HEK293 (cell line): ENCODE measurements at regions not wholly inside any gene's neighbourhood (a gene's known extent, or its start where the extent isn't known, plus 50 kb on each side); places are given as distances from the start of the nearest gene placed in this dataset.

Experiments
- CTCF ChIA-PET: fragments of 350-600 bp; formaldehyde crosslinking; extraction: SDS; loops from one replicate; lab custom pipeline; 2021; ENCODE audit warnings: antibody characterized with exemption; lab: Yijun Ruan, JAX
- POLR2A ChIA-PET: fragments of 300-600 bp; formaldehyde crosslinking; extraction: SDS; loops from one replicate; lab custom pipeline; 2020; ENCODE audit warnings: antibody characterized with exemption, inconsistent platforms; lab: Yijun Ruan, JAX
- H3K27ac ChIP-seq: fragments of 200-500 bp; sonication (Bioruptor generic); 2 replicates; pipeline ENCODE4 v1.5.1; 2014; ENCODE audit warnings: low read depth, low read length, control low read depth, inconsistent platforms; ENCODE audit errors: extremely low read depth
- H3K36me3 ChIP-seq, 2 experiments: fragments of 200-500 bp in 1 of 2; sonication (Bioruptor generic) in 1 of 2; 1 replicate in 1 of 2; 2 replicates in 1 of 2; pipeline ENCODE4 v1.5.1; 2014 to 2017; ENCODE audit warnings: inconsistent platforms in 2 of 2, low read length in 2 of 2; ENCODE audit not compliant: control insufficient read depth in 2 of 2, insufficient read depth in 1 of 2
- H3K4me1 ChIP-seq: fragments of 200-500 bp; sonication (Bioruptor generic); 2 replicates; pipeline ENCODE4 v1.5.1; 2014; ENCODE audit warnings: mild to moderate bottlenecking, low read length, inconsistent platforms; ENCODE audit not compliant: control insufficient read depth, insufficient read depth
- H3K4me3 ChIP-seq: 2 replicates; pipeline ENCODE4 v1.5.1; 2011; ENCODE audit warnings: low read depth, mild to moderate bottlenecking, control low read depth, low read length, moderate library complexity
- H3K9me3 ChIP-seq: fragments of 200-500 bp; sonication (Bioruptor generic); 2 replicates; pipeline ENCODE4 v1.5.1; 2014; ENCODE audit warnings: low read depth, low read length, inconsistent platforms; ENCODE audit not compliant: control insufficient read depth, insufficient read depth
- SALL2 ChIP-seq: fragments of 450-650 bp; formaldehyde crosslinking; IDR thresholded peaks from 2 replicates; pipeline ENCODE4 v1.5.0; 2017; ENCODE audit warnings: missing biosample characterization, mild to moderate bottlenecking, missing genetic modification characterization, borderline replicate concordance
- TSHZ1 ChIP-seq: fragments of 450-650 bp; formaldehyde crosslinking; IDR thresholded peaks from 2 replicates; pipeline ENCODE4 v1.5.1; 2016; ENCODE audit warnings: missing biosample characterization, missing genetic modification characterization, borderline replicate concordance
- ZNF114 ChIP-seq: fragments of 450-650 bp; formaldehyde crosslinking; IDR thresholded peaks from 2 replicates; pipeline ENCODE4 v1.5.0; 2017; ENCODE audit warnings: missing biosample characterization, missing genetic modification characterization
- ZNF174 ChIP-seq: fragments of 450-650 bp; formaldehyde crosslinking; IDR thresholded peaks from 2 replicates; pipeline ENCODE4 v1.5.0; 2017; ENCODE audit warnings: missing biosample characterization, mild to moderate bottlenecking, missing genetic modification characterization
- ZNF184 ChIP-seq: fragments of 450-650 bp; IDR thresholded peaks from 2 replicates; pipeline ENCODE4 v1.5.1; 2018; ENCODE audit warnings: missing biosample characterization, mild to moderate bottlenecking, missing genetic modification characterization
- ZNF23 ChIP-seq: fragments of 450-650 bp; formaldehyde crosslinking; IDR thresholded peaks from 2 replicates; pipeline ENCODE4 v1.5.1; 2016; ENCODE audit warnings: missing biosample characterization, missing genetic modification characterization, borderline replicate concordance
- ZNF248 ChIP-seq: fragments of 450-650 bp; formaldehyde crosslinking; IDR thresholded peaks from 2 replicates; pipeline ENCODE4 v1.5.1; 2017; ENCODE audit warnings: missing biosample characterization, missing genetic modification characterization
- ZNF311 ChIP-seq: fragments of 450-650 bp; formaldehyde crosslinking; IDR thresholded peaks from 2 replicates; pipeline ENCODE4 v1.5.1; 2017; ENCODE audit warnings: missing biosample characterization, missing genetic modification characterization, borderline replicate concordance
- ZNF366 ChIP-seq: fragments of 450-650 bp; formaldehyde crosslinking; conservative IDR thresholded peaks from 2 replicates; pipeline ENCODE4 v1.5.1; 2016; ENCODE audit warnings: missing biosample characterization, missing genetic modification characterization
- ZNF473 ChIP-seq: fragments of 450-650 bp; formaldehyde crosslinking; IDR thresholded peaks from 2 replicates; pipeline ENCODE4 v1.5.1; 2017; ENCODE audit warnings: missing biosample characterization, missing genetic modification characterization
- ZNF48 ChIP-seq: fragments of 450-650 bp; formaldehyde crosslinking; IDR thresholded peaks from 2 replicates; pipeline ENCODE4 v1.5.1; 2016; ENCODE audit warnings: missing biosample characterization, missing genetic modification characterization
- ZNF501 ChIP-seq: fragments of 450-650 bp; formaldehyde crosslinking; IDR thresholded peaks from 2 replicates; pipeline ENCODE4 v1.5.1; 2016; ENCODE audit warnings: missing biosample characterization, missing genetic modification characterization
- ZNF585B ChIP-seq: fragments of 450-650 bp; formaldehyde crosslinking; IDR thresholded peaks from 2 replicates; pipeline ENCODE4 v1.5.1; 2016; ENCODE audit warnings: missing biosample characterization, missing genetic modification characterization
- ZNF623 ChIP-seq: fragments of 450-650 bp; formaldehyde crosslinking; IDR thresholded peaks from 2 replicates; pipeline ENCODE4 v1.5.1; 2016; ENCODE audit warnings: missing biosample characterization, missing genetic modification characterization
- ZNF626 ChIP-seq: fragments of 450-650 bp; sonication (Bioruptor Pico); formaldehyde crosslinking; IDR thresholded peaks from 2 replicates; pipeline ENCODE4 v1.5.1; 2018; ENCODE audit warnings: missing biosample characterization, missing genetic modification characterization, inconsistent platforms
- TF ChIP-seq, protein P1 (sequence below): fragments of 450-650 bp; formaldehyde crosslinking; IDR thresholded peaks from 2 replicates; pipeline ENCODE4 v1.5.1; 2016; ENCODE audit warnings: missing biosample characterization, missing genetic modification characterization
- TF ChIP-seq, protein P2 (sequence below): fragments of 450-650 bp; formaldehyde crosslinking; IDR thresholded peaks from 2 replicates; pipeline ENCODE4 v1.5.1; 2017; ENCODE audit warnings: missing biosample characterization, mild to moderate bottlenecking, missing genetic modification characterization, moderate library complexity

DNA sequence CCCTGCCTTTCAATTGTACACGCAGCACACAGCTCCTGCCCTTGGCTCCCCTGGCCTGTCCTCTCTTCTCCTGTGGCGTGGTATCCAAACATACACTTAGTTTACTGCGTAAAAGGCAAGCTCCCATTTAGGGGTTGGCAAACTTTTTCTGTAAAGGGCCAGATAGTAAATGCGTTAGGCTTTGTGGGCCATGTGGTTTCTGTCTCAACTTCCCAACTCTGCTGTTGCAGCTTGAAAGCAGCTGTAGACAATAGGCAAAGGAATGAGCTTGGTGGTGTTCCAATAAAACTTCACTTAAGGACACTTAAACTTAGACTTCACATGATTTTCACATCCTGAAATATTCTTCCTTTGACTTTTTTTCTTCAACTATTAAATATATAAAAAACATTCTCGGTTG is 63.3 kb downstream of the RHOU start:
- H3K36me3 ChIP-seq = no peaks in the 10 kb centered on the region
- CTCF ChIA-PET = interaction anchor here (0.5 to 1.3 kb wide), 5 partner anchors 20 to 299 kb away, joined by 3 to 6 read pairs (median 3); no protein-coding TSS in a partner anchor
- H3K4me1 ChIP-seq = peaks cover 8% of the 10 kb centered on the region
- no peaks in the 10 kb centered on the region for H3K9me3 ChIP-seq
- TF ChIP-seq ZNF23 (tag by site-specific recombination) = no peak
- TF ChIP-seq ZNF585B (tag by site-specific recombination) = no peak
- TF ChIP-seq, all 188 proteins: peak for 0
- H3K27ac ChIP-seq = no peak overlapping the region
- H3K4me3 ChIP-seq = no peak overlapping the region
- POLR2A ChIA-PET = interaction anchor here (0.9 to 1.5 kb wide), 2 partner anchors 9 to 17 kb away, joined by 3 read pairs; no protein-coding TSS in a partner anchor

GRCh38 chr1:228799924-228800323 is 64.6 kb downstream of the RHOU start:
- POLR2A ChIA-PET = interaction anchor here (1.1 kb wide), 1 partner anchor 49 kb away, joined by 3 read pairs; no protein-coding TSS in a partner anchor

More at GRCh38 chr1:228799924-228800323, 64.6 kb downstream of the RHOU start:
- TF ChIP-seq, protein P1, sequence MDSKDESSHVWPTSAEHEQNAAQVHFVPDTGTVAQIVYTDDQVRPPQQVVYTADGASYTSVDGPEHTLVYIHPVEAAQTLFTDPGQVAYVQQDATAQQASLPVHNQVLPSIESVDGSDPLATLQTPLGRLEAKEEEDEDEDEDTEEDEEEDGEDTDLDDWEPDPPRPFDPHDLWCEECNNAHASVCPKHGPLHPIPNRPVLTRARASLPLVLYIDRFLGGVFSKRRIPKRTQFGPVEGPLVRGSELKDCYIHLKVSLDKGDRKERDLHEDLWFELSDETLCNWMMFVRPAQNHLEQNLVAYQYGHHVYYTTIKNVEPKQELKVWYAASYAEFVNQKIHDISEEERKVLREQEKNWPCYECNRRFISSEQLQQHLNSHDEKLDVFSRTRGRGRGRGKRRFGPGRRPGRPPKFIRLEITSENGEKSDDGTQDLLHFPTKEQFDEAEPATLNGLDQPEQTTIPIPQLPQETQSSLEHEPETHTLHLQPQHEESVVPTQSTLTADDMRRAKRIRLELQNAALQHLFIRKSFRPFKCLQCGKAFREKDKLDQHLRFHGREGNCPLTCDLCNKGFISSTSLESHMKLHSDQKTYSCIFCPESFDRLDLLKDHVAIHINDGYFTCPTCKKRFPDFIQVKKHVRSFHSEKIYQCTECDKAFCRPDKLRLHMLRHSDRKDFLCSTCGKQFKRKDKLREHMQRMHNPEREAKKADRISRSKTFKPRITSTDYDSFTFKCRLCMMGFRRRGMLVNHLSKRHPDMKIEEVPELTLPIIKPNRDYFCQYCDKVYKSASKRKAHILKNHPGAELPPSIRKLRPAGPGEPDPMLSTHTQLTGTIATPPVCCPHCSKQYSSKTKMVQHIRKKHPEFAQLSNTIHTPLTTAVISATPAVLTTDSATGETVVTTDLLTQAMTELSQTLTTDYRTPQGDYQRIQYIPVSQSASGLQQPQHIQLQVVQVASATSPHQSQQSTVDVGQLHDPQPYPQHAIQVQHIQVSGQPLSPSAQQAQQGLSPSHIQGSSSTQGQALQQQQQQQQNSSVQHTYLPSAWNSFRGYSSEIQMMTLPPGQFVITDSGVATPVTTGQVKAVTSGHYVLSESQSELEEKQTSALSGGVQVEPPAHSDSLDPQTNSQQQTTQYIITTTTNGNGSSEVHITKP = no peak
- TF ChIP-seq ZNF311 (tag by site-specific recombination) = no peak
- TF ChIP-seq ZNF501 = no peak
- no peak for TF ChIP-seq TSHZ1 (tag by site-specific recombination)
- no peak for TF ChIP-seq ZNF248 (tag by site-specific recombination)
- TF ChIP-seq ZNF623 (tag by site-specific recombination) = no peak
- no peak for TF ChIP-seq ZNF114 (tag by site-specific recombination)
- TF ChIP-seq SALL2 (tag by site-specific recombination) = no peak
- no peak for TF ChIP-seq ZNF366 (tag by site-specific recombination)
- no peak for TF ChIP-seq ZNF184
- no peak for TF ChIP-seq ZNF174 (tag by site-specific recombination)
- TF ChIP-seq, protein P2, sequence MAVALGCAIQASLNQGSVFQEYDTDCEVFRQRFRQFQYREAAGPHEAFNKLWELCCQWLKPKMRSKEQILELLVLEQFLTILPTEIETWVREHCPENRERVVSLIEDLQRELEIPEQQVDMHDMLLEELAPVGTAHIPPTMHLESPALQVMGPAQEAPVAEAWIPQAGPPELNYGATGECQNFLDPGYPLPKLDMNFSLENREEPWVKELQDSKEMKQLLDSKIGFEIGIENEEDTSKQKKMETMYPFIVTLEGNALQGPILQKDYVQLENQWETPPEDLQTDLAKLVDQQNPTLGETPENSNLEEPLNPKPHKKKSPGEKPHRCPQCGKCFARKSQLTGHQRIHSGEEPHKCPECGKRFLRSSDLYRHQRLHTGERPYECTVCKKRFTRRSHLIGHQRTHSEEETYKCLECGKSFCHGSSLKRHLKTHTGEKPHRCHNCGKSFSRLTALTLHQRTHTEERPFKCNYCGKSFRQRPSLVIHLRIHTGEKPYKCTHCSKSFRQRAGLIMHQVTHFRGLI (tag by site-specific recombination) = no peak
- TF ChIP-seq ZNF48 (tag by site-specific recombination) = no peak
- no peak for TF ChIP-seq ZNF473 (tag by site-specific recombination)
- no peak for TF ChIP-seq ZNF626 (tag by site-specific recombination)
- CTCF ChIA-PET = interaction anchor here (0.7 kb wide), 1 partner anchor 119 kb away, joined by 3 read pairs; no protein-coding TSS in a partner anchor
- Histone ChIP-seq H3K27ac (no peak overlapping the region), H3K4me3 (no peak overlapping the region), H3K36me3 (no peaks in the 10 kb centered on the region), H3K9me3 (no peaks in the 10 kb centered on the region), H3K4me1 (no peaks in the 10 kb centered on the region)
